GM23338 (cell line): ENCODE measurements at regions not wholly inside any gene's neighbourhood (a gene's known extent, or its start where the extent isn't known, plus 50 kb on each side); places are given as distances from the start of the nearest gene placed in this dataset.

Experiments used
- ATAC-seq: fragments of 200-7000 bp; cut with Tn5 transposase; 3 replicates; pipeline ENCODE4 v1.9.1; 2020
- DNase-seq: peaks from one replicate; pipeline ENCODE4 v3.0.0-alpha.2; 2015; ENCODE audit warnings: low spot score
- H2AFZ ChIP-seq: fragments of 200-600 bp; sonication (generic); 2 replicates; pipeline ENCODE4 v1.8.0; 2016; ENCODE audit warnings: antibody characterized with exemption, mild to moderate bottlenecking, moderate library complexity
- H3F3A ChIP-seq: fragments of 200-600 bp; sonication (generic); replicated peaks from 2 replicates; pipeline ENCODE4 v1.8.0; 2017; ENCODE audit warnings: antibody characterized with exemption, mixed run types, low read depth
- H3K27ac ChIP-seq: fragments of 200-600 bp; sonication (generic); 2 replicates; pipeline ENCODE4 v1.6.1; 2016; ENCODE audit warnings: low read depth
- H3K27me3 ChIP-seq: fragments of 200-600 bp; sonication (generic); 2 replicates; pipeline ENCODE4 v1.8.0; 2016; ENCODE audit warnings: mild to moderate bottlenecking, mixed run types, moderate library complexity; ENCODE audit not compliant: insufficient read depth
- H3K36me3 ChIP-seq: fragments of 200-600 bp; sonication (generic); 2 replicates; pipeline ENCODE4 v1.8.0; 2016; ENCODE audit warnings: mild to moderate bottlenecking; ENCODE audit not compliant: insufficient read depth
- H3K4me1 ChIP-seq: fragments of 200-600 bp; sonication (generic); 2 replicates; pipeline ENCODE4 v1.8.0; 2016; ENCODE audit warnings: mild to moderate bottlenecking, moderate library complexity; ENCODE audit not compliant: insufficient read depth
- H3K4me2 ChIP-seq: fragments of 200-600 bp; sonication (generic); 2 replicates; pipeline ENCODE4 v1.7.1; 2017; ENCODE audit warnings: mixed run types
- H3K4me3 ChIP-seq: fragments of 200-600 bp; sonication (generic); 2 replicates; pipeline ENCODE4 v1.6.1; 2016; ENCODE audit warnings: mixed run types
- H3K79me2 ChIP-seq: fragments of 200-600 bp; sonication (generic); replicated peaks from 2 replicates; pipeline ENCODE4 v1.8.0; 2017; ENCODE audit warnings: mild to moderate bottlenecking; ENCODE audit not compliant: insufficient read depth
- H3K9me2 ChIP-seq: fragments of 200-600 bp; sonication (generic); 2 replicates; pipeline ENCODE4 v1.8.0; 2017; ENCODE audit not compliant: insufficient read depth
- H4K20me1 ChIP-seq: fragments of 200-600 bp; sonication (generic); replicated peaks from 2 replicates; pipeline ENCODE4 v1.8.0; 2017; ENCODE audit warnings: mild to moderate bottlenecking; ENCODE audit not compliant: insufficient read depth
- H3K27ac Mint-ChIP-seq: 2 replicates; pipeline ENCODE4 v1.8.0; 2020; ENCODE audit warnings: inconsistent platforms, mild to moderate bottlenecking, moderate library complexity, mixed read lengths
- H3K27me3 Mint-ChIP-seq: 3 replicates; pipeline ENCODE4 v1.8.0; 2022; ENCODE audit warnings: low read depth, mild to moderate bottlenecking, moderate library complexity, mixed read lengths, inconsistent platforms; ENCODE audit not compliant: insufficient read depth, poor library complexity
- H3K36me3 Mint-ChIP-seq: 3 replicates; pipeline ENCODE4 v1.8.0; 2021; ENCODE audit warnings: low read depth, mild to moderate bottlenecking, inconsistent platforms, moderate library complexity, mixed read lengths
- H3K4me1 Mint-ChIP-seq: 3 replicates; pipeline ENCODE4 v1.8.0; 2020; ENCODE audit warnings: mild to moderate bottlenecking, inconsistent platforms, mixed read lengths
- H3K4me3 Mint-ChIP-seq: 3 replicates; pipeline ENCODE4 v1.8.0; 2021; ENCODE audit warnings: moderate library complexity, mild to moderate bottlenecking, inconsistent platforms, mixed read lengths
- H3K9me3 Mint-ChIP-seq: 3 replicates; pipeline ENCODE4 v1.8.0; 2020; ENCODE audit warnings: moderate library complexity, mild to moderate bottlenecking, inconsistent platforms, mixed read lengths
- CREB1 ChIP-seq: fragments of 250-450 bp; sonication (Bioruptor Pico); IDR thresholded peaks from 2 replicates; pipeline ENCODE4 v1.5.0; 2020; ENCODE audit warnings: low read depth, mild to moderate bottlenecking, moderate library complexity
- EZH2phosphoT487 ChIP-seq: fragments of 200-600 bp; sonication (generic); IDR thresholded peaks from one replicate; pipeline ENCODE4 v1.8.1; 2018; ENCODE audit warnings: antibody characterized with exemption; ENCODE audit not compliant: unreplicated experiment
- POLR2AphosphoS5 ChIP-seq: IDR thresholded peaks from 2 replicates; pipeline ENCODE4 v1.6.1; 2016; ENCODE audit warnings: antibody characterized with exemption, low read depth
- REST ChIP-seq: IDR thresholded peaks from one replicate; pipeline ENCODE4 v1.6.1; 2018; ENCODE audit warnings: antibody characterized with exemption; ENCODE audit not compliant: unreplicated experiment
- STAT1 ChIP-seq: IDR thresholded peaks from one replicate; pipeline ENCODE4 v1.6.1; 2016; ENCODE audit warnings: antibody characterized with exemption; ENCODE audit not compliant: unreplicated experiment
- ZNF114 ChIP-seq: fragments of 250-450 bp; sonication (Bioruptor Pico); IDR thresholded peaks from 2 replicates; pipeline ENCODE4 v1.5.0; 2020; ENCODE audit warnings: mild to moderate bottlenecking, moderate library complexity
- ZNF331 ChIP-seq: fragments of 250-450 bp; sonication (Bioruptor Pico); IDR thresholded peaks from 2 replicates; pipeline ENCODE4 v1.5.0; 2020; ENCODE audit warnings: low read depth, mild to moderate bottlenecking, moderate library complexity
- ZNF462 ChIP-seq: fragments of 250-450 bp; sonication (Bioruptor Pico); IDR thresholded peaks from 2 replicates; pipeline ENCODE4 v1.5.0; 2020; ENCODE audit warnings: mild to moderate bottlenecking, moderate library complexity

GRCh38 chr1:194629011-194629410 lies 1442.6 kb upstream of the B3GALT2 start (continued):
- no peak for TF ChIP-seq ZNF331 (CRISPR knock-in tag)

- Histone ChIP-seq H3K27ac (no peak overlapping the region), H4K20me1 (no peaks in the 10 kb centered on the region), H3K9me2 (peaks cover 20% of the 10 kb centered on the region), H3K79me2 (no peaks in the 10 kb centered on the region), H3K4me1 (no peaks in the 10 kb centered on the region), H3K4me2 (no peak overlapping the region), H3K36me3 (no peaks in the 10 kb centered on the region), H2AFZ (no peak overlapping the region), H3K4me3 (no peak overlapping the region), H3K27me3 (no peaks in the 10 kb centered on the region), H3F3A (no peaks in the 10 kb centered on the region)
- DNase-seq (no peak), ATAC-seq (no peak)
- Mint-ChIP-seq H3K36me3 (no peaks in the 10 kb centered on the region; the same call in 1 of the 3 replicates), H3K4me1 (no peaks in the 10 kb centered on the region), H3K4me3 (no peak overlapping the region), H3K27me3 (no peaks in the 10 kb centered on the region), H3K27ac (no peak overlapping the region), H3K9me3 (peaks cover 8% of the 10 kb centered on the region; the same call in 2 of the 3 replicates)
- TF ChIP-seq REST (no peak), STAT1 (no peak), POLR2AphosphoS5 (no peak)
Measured at GRCh38 chr1:194624833-194625232, 1438.4 kb upstream of the B3GALT2 start.

GRCh38 chr1:194618101-194618500 lies 1431.7 kb upstream of the B3GALT2 start:
- no peak overlapping the region for H3K27ac Mint-ChIP-seq
- no peaks in the 10 kb centered on the region for H3K9me2 ChIP-seq
- no peaks in the 10 kb centered on the region for H3K27me3 ChIP-seq
- DNase-seq (no peak), ATAC-seq (no peak)
- 0 out of 3 replicates have a peak, but pooled peaks cover 4% of the 10 kb centered on the region for H3K36me3 Mint-ChIP-seq
- H3K4me2 ChIP-seq = no peak overlapping the region
- no peaks in the 10 kb centered on the region for H3K4me1 ChIP-seq
- no peak overlapping the region for H3K27ac ChIP-seq
- H3K9me3 Mint-ChIP-seq = peaks cover 10% of the 10 kb centered on the region; the same call in 1 of the 3 replicates
- no peak overlapping the region for H3K4me3 Mint-ChIP-seq
- no peaks in the 10 kb centered on the region for H3F3A ChIP-seq
- H3K79me2 ChIP-seq = no peaks in the 10 kb centered on the region
- no peaks in the 10 kb centered on the region for H3K36me3 ChIP-seq
- no peak overlapping the region for H3K4me3 ChIP-seq
- no peaks in the 10 kb centered on the region for H4K20me1 ChIP-seq
- H3K27me3 Mint-ChIP-seq = no peaks in the 10 kb centered on the region
- no peak overlapping the region for H2AFZ ChIP-seq
- H3K4me1 Mint-ChIP-seq = no peaks in the 10 kb centered on the region
- TF ChIP-seq CREB1 (CRISPR knock-in tag) = no peak
- TF ChIP-seq ZNF462 = no peak
- TF ChIP-seq EZH2phosphoT487 = no peak
- TF ChIP-seq ZNF114 (CRISPR knock-in tag) = no peak
- TF ChIP-seq POLR2AphosphoS5 = no peak
- TF ChIP-seq ZNF331 (CRISPR knock-in tag) = no peak
